Bronchial epithelial cell (primary cell): ENCODE measurements at regions not wholly inside any gene's neighbourhood (a gene's known extent, or its start where the extent isn't known, plus 50 kb on each side); places are given as distances from the start of the nearest gene placed in this dataset.
A peak's percentile ranks its signal among the peaks of the same experiment; 100 is the strongest.

ENCODE experiments used
- DNase-seq: peaks from one replicate; pipeline ENCODE4 v3.0.0-alpha.2; 2010; ENCODE audit warnings: low read depth
- FAIRE-seq: peaks from 2 replicates; lab custom pipeline; 2011; peaks lifted over from hg19 to GRCh38; lab: Jason Lieb, UNC
- H3K27me3 ChIP-seq: 2 replicates; pipeline ENCODE4 v1.5.1; 2011; ENCODE audit warnings: low read length; ENCODE audit not compliant: control insufficient read depth, insufficient read depth
- H3K36me3 ChIP-seq: 2 replicates; pipeline ENCODE4 v1.5.1; 2011; ENCODE audit warnings: low read length; ENCODE audit not compliant: control insufficient read depth, insufficient read depth
- H3K4me3 ChIP-seq: 2 replicates; pipeline ENCODE4 v1.5.1; 2011; ENCODE audit warnings: mild to moderate bottlenecking, low read depth, low read length, control low read depth
- CTCF ChIP-seq: IDR thresholded peaks from 2 replicates; pipeline ENCODE4 v1.5.1; 2011; ENCODE audit warnings: mild to moderate bottlenecking, moderate library complexity, low read length, control low read depth, inconsistent platforms; ENCODE audit not compliant: insufficient read depth, severe bottlenecking

GRCh38 chr5:6904860-6905259 is 191.6 kb downstream of the TENT4A start:
- DNase-seq (no peak), FAIRE-seq (no peak)
- no peak for TF ChIP-seq CTCF
- Histone ChIP-seq H3K27me3 (no peaks in the 10 kb centered on the region), H3K4me3 (no peak overlapping the region), H3K36me3 (no peaks in the 10 kb centered on the region)

GRCh38 chr5:6905423-6905822 is 192.2 kb downstream of the TENT4A start:
- Histone ChIP-seq H3K27me3 (no peaks in the 10 kb centered on the region), H3K36me3 (no peaks in the 10 kb centered on the region), H3K4me3 (no peak overlapping the region)
- no peak for TF ChIP-seq CTCF
- FAIRE-seq: no peak
- no peak for DNase-seq

- peak; percentile 77 for DNase-seq
- H3K27me3 ChIP-seq: no peaks in the 10 kb centered on the region
These were observed 192.7 kb downstream of the TENT4A start for GRCh38 chr5:6905883-6906282.

GRCh38 chr5:6907320-6907918 is 194.2 kb downstream of the TENT4A start:
- no peak for TF ChIP-seq CTCF
- H3K36me3 ChIP-seq: no peaks in the 10 kb centered on the region
- FAIRE-seq: no peak

More at GRCh38 chr5:6905883-6906282, 192.7 kb downstream of the TENT4A start:
- FAIRE-seq: no peak
- TF ChIP-seq CTCF: no peak
- no peaks in the 10 kb centered on the region for H3K36me3 ChIP-seq
- no peak overlapping the region for H3K4me3 ChIP-seq

GRCh38 chr5:6909901-6910300 is 196.7 kb downstream of the TENT4A start:
- no peaks in the 10 kb centered on the region for H3K27me3 ChIP-seq
- no peak for FAIRE-seq
- TF ChIP-seq CTCF: no peak
- no peak for DNase-seq
- H3K36me3 ChIP-seq: no peaks in the 10 kb centered on the region
- H3K4me3 ChIP-seq: no peak overlapping the region

More at GRCh38 chr5:6907320-6907918, 194.2 kb downstream of the TENT4A start:
- Histone ChIP-seq H3K27me3 (no peaks in the 10 kb centered on the region), H3K4me3 (no peak overlapping the region)
- DNase-seq: no peak

GRCh38 chr5:6910950-6911349 is 197.7 kb downstream of the TENT4A start:
- Histone ChIP-seq H3K27me3 (no peaks in the 10 kb centered on the region), H3K4me3 (no peak overlapping the region), H3K36me3 (no peaks in the 10 kb centered on the region)
- no peak for FAIRE-seq
- DNase-seq: no peak
- no peak for TF ChIP-seq CTCF
